ENCODE measurements at regions not wholly inside any gene's neighbourhood (a gene's known extent, or its start where the extent isn't known, plus 50 kb on each side); places are given as distances from the start of the nearest gene placed in this dataset.
"Not testable (repeated sequence)": the region's sequence is repeated elsewhere in the genome, so short reads cannot be mapped to it uniquely, and the experiment has no call there.

GRCh38 chr2:199216253-199216652 lies 241.5 kb downstream of the SATB2 start:
- DNase-seq = no peak

DNA sequence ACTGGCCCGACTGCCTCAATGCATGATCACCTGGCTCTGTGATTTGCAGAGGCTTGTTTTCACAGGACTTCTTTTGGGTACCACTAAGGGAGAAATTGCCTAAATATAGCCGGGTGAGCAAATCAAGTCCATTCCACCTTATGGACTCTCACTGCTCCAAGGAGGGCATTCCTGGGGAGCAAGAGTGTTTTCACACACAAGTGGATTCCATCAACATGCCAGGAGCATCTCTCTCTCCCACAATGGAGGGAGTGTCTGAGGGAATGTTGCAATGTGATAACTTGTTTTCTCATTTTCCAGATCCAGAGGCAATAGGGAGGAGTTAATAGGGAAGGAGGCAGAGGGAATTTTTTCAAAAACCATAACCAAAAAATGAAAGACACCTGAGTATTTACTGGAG lies 250.7 kb downstream of the SATB2 start:
- no peak for DNase-seq

- DNase-seq = no peak
Observed at GRCh38 chr2:199206536-199206935, 251.2 kb downstream of the SATB2 start.

DNA sequence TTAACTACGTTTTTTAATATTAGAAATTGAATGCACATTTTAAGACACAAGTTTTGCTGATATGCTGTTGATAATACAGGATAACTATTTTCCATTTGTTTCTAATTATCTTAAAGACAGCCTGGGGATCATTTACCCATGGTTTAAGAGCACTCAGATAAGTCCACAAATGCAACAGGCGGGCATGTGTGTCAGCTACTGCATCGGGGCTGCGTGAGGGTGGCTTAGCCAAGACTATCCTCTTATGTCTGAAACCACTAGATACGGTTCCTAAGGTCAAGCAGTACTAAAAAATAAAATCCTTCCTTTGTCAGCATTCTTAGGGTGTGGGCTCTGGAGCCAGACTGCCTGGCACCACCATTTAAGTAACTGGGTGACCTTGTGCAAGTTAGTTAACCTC lies 254.8 kb downstream of the SATB2 start:
- DNase-seq = no peak

DNA sequence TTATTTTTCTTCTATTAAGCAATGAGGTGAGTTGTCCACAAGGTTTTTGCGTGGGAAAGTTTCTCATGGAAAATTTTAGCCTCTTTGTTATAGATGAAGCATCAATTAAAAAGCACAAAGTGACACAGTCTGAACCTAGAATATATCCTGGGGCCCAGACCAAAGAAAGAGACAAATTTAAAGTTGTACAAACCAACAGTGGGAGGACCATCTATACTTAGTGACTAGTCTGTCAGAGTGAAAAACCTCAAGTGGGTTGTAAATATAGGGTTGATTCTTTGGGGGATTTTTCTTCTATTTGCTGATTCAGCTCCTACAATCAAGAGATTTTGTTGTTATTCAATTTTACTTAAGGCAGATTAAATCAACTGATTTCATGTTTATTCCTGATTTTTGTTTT lies 256.2 kb downstream of the SATB2 start:
- no peak for DNase-seq

- no peak for DNase-seq
Observed at GRCh38 chr2:199199797-199200196, 257.9 kb downstream of the SATB2 start.

DNA sequence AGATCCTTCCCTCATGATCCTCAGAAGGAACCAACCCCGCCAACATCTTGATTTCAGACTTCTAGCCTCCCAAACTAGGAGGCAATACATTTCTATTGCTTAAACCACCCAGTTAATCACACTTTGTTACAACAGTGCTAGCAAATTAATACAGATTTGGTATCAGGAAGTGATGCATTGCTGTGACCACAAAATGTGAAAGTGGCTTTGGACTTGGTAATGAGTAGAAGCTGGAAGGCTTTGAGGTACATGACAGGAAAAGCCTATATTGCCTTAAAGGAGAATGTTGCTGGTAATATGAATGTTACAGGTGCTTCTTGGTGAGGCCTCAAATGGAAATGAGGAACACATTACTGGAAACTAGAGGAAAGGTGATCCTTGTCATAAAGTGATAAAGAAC lies 260.3 kb downstream of the SATB2 start:
- no peak for DNase-seq

DNA sequence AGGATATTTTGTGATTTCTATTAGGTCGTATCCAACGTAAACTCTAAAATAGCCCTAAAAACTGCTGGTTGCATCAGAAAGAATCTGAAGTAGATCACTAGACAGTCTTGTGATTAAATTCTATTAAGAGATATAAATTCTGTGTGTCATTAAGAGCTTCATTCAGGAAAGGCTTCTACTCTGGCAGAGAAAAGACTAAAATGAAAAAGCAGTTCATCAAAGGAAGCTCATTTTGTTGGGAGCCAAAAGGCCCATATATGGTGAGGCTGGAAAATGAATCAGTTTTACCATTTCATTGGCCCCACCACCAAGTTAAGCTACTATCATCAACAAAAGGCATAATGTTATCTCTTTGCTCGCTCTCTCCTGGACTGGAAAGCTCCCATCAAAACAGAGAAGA lies 261.1 kb downstream of the SATB2 start:
- no peak for DNase-seq

DNA sequence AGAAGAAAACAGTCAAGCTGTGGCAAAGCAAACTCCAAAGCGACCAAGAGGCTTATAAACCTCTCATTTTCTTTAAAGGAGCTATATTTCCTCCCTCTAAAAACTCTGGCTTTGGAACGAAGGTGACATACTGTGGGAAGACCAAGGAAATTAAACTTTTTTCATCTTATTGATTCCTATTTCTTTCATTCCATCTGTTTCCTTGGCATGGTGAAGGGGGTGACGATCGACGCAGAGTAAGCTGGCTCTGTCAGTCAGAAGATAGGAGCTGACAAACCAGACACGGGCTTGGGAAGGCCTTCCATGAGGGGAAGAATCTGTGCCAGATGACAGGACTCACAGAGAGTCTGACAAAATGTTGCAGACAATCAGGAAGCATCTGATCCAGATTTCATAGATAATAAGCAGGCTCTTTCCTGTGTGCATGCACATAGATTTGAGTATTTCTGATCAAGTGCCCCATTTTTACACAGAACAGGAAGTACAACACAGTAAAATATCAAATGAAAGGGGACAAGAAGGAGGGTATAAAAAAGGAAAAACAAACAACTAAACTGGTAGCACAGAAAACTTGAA lies 261.7 kb downstream of the SATB2 start:
- no peak for DNase-seq

GRCh38 chr2:199191461-199191860 lies 266.3 kb downstream of the SATB2 start:
- DNase-seq = no peak

- no peak for DNase-seq
Observed at GRCh38 chr2:199189229-199189628, 268.5 kb downstream of the SATB2 start.

GRCh38 chr2:199186301-199186751 lies 271.4 kb downstream of the SATB2 start:
- no peak for DNase-seq

DNA sequence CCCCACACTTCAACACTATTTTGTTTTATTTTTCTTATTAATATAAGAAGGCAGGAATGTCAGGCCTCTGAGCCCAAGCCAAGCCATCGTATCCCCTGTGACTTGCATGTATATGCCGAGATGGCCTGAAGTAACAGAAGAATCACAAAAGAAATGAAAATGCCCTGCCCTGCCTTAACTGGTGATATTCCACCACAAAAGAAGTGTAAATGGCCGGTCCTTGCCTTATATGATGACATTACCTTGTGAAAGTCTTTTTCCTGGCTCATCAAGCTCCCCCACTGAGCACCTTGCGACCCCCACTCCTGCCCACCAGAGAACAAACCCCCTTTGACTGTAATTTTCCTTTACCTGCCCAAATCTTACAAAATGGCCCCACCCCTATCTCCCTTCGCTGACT lies 272.6 kb downstream of the SATB2 start:
- not testable (repeated sequence) for DNase-seq

DNA sequence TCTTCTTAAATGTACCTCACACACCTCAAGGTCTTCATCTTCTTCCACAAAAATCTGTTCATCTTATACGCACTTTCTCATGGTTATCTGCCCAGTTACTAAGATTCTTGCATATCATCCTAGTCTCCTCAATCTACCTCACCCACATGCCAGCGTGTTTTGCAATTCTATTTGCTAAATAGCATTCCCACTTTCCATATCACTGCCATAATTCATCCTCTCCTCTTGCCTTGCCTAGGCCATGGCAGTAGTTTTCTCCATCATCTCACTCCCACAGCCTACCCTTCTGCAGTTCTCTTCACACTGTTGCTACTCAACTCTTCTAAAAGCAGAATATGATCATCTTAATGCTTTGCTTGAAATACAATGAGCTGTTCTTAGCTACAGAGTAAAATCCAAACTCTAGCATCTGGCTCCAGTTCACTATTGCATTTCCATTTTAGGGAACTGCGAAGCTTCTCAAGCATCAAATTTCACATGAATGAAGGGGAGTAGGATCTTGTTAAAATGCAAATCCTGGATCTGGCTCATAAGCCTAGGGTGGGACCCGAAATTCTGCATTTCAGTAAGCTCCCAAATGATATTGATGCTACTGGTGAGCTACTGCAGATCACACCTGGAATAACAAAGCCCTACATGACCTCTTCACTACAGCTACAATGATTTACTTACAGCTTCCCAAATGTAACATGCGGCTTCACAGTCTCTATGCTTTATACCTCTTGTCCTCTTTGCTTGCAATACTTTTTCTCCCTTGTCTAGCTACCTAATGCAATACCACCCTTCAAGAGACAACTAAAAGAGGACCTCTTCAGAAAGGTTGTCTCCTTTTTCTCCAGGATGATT lies 293.9 kb downstream of the SATB2 start:
- DNase-seq = no peak

DNA sequence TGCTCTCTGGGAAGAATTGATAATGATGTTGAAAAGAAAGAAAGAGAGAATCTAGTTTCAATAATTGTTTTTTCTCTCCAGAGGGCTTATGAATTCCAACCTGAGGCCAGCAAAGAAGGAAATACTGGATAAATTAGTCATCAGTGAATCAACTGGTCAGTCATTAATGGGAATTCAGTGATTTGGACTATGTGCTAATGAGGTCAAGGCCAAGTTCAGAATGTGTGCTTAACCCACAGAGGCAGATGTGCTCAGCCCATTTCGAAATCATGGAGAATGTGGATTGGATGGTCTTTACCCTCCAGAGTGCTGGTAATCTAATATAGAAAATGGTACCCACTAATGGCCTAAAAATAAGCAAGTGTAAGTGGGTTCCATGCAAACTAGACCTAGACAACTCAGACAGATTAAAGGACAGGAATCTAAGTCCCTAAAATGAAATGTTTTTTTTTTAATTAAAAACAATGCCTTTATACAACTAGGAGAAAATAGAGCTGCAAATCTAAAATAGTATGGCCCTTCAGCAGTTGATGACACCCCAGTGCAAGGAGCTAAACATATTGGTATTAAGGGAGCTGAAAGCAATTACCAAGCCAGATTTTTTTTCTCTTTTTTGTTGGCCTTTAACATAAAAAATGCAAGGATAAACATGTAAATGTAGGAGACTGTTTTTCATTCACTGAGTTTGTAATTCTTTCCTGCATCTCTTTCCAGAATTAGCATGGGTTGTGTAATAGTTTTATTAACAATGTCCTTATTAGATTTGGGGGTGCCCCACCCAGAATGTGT lies 296.9 kb downstream of the SATB2 start:
- DNase-seq = no peak

GRCh38 chr2:199160081-199160480 lies 297.7 kb downstream of the SATB2 start:
- no peak for DNase-seq

DNA sequence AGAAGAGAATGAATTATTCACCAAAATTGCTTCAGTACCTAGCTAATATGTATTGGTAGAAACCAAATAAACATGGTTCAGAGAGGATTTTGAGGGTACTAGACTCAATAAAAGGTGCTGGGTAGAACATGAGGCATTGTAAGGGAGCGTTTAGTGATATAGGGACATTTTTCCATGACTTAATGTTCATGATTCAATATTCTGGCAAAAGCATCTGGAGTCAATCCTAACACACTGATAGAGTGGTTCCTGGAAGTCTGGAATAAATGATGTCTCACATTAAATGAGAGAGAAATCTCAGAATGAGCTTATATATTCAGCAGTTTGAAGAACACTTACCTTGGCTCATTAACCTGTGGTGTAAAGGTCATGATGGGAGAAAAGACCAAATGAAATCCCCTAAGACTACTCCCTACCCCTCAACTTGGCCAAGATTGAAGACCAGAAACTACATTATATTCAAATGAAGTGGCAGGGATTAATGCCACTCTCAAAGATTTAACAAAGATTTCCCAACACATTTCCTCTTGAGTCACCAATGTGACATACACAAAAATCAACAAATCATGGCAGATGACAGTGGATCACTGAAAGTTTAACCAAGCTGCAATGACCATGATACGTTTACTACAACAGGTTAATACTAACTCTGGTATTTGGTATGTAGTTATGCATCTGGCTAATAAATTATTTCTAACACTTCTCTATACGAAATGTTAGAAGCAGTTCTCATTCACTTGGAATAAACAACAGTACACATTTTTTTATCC lies 309.5 kb downstream of the SATB2 start:
- DNase-seq = no peak

DNA sequence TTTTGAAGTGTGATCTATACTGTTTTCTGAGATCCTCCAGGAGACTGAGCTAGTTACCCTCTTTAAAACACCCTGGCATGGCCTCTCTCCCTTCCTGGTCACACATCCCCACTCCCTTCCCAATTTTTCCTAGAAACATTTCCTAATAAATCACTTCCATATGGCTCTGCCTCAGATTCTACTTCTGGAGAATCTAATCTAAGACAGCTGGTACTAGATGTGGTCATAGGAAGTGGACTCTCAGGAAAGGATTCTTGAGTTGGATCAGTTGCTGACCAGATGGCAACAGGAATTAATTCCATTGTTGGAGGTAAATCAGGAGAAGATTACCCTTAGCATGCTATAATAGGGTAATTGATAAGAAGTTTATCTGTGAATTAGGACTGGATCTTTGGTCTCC lies 310.5 kb downstream of the SATB2 start:
- no peak for DNase-seq

DNA sequence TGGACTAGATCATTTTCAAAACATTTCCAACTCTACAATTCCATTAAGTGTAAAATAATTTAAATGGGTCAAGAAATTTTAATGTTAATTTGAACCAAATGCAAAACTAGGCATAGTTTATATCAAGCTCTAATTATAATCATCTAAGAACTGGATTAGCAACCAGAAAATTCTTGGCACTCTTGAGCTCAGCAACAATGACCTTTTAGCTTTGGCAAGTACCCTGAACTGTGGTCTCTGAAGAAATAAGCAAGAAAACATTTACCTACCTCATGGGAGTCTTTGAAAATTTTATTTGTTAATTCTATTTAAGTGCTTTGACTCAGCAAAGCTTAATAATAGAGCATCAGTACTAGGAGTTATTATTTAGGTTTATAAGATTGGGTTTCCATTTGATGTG lies 313.2 kb downstream of the SATB2 start:
- DNase-seq = no peak

DNA sequence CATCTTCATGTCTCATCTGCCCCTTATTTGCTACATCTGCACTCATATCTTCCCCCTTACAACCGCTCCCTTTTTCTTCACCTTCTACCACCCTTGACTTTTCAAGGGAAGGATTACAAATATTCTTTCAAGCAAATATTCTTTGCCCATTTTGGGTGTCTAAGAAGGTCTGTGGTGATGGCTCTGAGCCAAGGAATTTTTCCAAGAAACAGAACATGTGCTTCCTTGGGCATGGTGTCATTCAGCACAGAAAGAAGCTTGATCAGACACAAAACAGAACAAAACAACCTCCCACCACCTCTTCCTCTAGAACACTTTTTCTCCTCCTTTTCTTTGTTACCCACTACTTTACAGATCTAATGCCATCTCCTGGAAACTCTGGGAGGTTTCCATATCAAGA lies 313.7 kb downstream of the SATB2 start:
- DNase-seq = no peak

DNA sequence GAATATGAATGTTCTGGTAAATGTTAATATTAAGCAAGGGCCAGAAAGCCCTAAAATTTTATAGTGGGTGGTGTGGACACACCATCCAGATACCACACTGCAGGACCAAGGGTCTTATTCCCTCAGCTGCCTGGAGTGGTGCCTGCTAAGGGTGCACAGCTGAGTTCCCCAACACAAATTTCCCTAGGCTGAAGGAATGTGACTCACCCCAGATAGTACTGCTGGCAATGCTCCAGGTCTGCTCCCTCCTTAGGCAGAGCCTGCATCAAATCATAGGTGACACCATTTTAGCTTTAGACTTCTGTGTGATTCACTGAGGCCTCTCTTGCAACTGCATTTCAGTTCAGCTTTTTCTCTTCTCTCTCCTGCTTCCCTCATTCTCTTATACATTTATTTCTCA lies 321.1 kb downstream of the SATB2 start:
- no peak for DNase-seq

- no peak for DNase-seq
Observed at GRCh38 chr2:199136242-199136641, 321.5 kb downstream of the SATB2 start.

- DNase-seq = no peak
Observed at GRCh38 chr2:199131876-199132275, 325.9 kb downstream of the SATB2 start.

Measured in GF-D8 (cell line).